Renal cortical epithelial cell (primary cell): ENCODE measurements at regions not wholly inside any gene's neighbourhood (a gene's known extent, or its start where the extent isn't known, plus 50 kb on each side); places are given as distances from the start of the nearest gene placed in this dataset.
"Not testable (repeated sequence)": the region's sequence is repeated elsewhere in the genome, so short reads cannot be mapped to it uniquely, and the experiment has no call there.

Source experiments
- DNase-seq: peaks from one replicate; pipeline ENCODE4 v3.0.0-alpha.2; 2011; ENCODE audit warnings: low read depth

DNA sequence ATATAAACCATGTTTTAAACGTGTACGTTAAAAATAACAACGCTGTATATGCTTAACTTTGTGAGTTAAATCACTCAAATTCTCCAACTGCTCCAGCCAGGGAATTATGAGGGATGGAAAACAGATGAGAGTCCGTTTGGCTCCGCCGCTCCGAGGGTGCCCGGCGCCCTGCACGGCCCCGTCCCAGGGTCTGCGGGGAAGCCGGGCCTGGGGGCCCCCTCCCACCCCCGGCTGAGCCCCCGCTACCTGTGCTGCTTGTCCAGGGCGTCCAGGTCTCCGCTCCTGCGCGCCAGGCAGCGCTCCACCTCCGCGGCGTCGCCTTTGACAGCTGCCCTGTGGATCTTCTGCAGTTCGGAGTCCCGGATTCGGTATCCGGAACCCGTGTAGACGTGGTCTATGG, 415.5 kb downstream of the FOXD4L4 start:
- DNase-seq: not testable (repeated sequence)

DNA sequence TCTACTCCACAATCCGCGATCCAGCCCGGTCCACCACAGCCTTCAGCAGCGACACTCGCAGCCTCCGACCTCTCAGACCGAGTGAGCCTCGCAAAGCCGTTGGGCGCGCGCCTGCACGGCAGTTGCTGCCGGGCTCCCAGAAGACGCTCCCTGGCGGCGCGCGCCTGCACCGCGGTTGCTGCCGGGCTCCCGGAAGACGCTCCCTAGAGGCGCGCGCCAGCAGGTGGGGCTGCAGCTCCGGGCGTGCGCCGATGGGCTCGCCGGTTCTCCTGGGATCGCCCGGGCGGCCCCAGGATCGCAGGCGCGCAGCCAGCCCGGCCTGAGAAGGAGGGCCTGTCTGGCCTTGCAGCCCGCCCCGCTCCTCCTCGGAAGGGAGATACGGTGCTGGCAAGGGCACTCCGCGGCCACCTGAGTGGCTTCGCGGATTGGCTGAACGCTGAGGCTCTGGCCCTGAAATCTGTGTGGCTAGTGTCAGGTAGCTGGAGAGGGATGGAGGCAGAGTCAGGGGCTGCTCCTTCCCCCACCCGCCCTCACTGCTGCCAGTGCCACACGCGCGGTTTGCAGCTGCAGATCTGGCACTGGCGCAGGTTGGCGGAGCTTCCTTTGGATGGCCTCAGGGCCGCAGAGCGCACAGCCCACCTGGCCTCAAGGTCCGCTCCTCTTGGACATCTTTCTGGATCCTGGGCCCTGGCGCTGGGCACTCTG, 416.2 kb downstream of the FOXD4L4 start:
- DNase-seq: peak; percentile 23

DNA sequence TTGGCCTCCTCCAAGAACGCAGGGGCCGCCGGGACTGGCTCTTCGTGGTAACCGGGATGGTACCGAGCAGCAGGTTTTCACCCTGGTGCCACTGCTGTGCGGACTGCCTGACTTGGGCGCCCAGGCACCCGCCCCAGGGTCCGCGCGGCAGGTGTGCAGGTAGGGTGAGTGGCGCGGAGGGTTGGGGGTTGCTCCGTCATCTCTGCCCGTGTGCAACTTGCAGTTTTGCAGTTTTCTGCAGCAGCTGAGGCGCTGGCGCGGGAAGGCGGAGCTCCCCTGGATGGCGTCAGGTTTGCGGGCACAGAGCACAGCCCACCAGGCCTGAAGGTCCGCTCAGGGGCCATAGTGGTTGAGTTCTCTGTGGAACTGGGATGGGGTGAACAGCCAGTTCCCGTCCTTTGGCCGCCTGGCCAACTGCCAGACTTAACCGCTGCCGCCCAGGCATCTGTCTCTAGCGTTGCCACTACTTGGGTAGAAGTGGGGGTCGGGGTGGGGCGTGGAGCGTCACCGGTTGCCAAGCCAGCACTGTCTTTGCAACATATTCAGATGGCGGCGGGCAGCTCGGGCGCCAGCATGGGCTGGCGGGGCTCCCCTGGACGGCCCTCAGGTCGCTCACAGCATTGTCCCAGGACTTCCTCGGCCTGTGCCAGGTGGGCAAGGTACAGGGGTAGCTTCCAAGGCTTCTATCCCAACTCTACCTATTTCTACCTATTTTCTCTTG, 417.2 kb downstream of the FOXD4L4 start:
- DNase-seq: not testable (repeated sequence)

DNA sequence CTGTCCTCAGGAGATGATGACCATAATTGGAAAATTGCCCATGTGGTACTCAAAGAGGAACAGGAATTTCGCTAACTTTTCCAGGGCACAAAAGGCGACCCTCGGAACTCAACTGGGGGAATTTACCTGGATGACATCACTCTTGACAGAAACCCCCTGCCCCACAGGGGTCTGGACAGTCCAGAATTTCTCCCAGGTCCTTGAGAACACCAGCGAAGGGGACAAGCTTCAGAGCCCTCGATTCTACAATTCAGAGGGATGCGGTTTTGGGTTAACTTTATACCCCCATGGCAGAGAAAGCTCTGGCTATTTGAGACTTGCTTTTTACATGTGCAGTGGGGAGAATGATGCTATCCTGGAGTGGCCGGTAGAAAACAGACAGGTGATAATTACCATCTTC, 445.4 kb downstream of the FOXD4L4 start:
- DNase-seq: not testable (repeated sequence)

DNA sequence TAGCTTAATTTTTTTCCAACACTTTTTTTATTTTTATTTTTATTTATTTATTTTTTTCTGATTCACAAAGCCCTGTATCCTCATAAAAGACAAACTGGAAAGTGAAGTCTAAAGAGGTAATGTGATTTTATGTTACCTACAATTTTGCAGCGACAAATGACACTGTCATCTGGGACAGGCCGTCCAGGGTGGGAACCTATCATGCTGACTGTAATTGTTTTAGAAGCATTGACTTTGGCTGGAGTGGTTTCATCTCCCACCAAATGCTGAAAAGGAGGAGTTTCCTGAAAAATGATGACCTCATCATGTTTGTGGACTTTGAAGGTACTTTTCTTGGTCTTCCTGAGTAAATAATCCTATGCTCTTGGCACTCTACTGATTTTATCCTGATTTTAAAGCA, 446.7 kb downstream of the FOXD4L4 start:
- not testable (repeated sequence) for DNase-seq

DNA sequence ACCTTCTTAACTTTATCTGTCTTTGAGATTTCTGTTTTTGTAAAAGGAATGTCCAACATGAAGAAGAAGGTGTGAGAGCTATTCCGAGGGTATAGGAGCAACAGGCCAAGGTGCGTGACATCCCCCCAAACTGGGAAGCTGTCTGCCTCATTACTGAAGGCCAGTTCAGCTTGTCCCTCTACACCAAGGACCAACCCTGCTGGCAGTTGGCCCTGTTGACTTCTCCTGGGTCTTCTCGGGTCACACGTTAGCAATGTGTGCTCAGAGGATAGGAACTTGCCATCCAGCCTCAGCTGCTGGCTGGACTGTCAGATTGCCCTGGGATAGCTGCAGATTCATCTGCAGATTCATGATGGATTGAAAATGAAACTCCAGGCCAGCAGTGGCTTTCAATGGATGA, 460.3 kb downstream of the FOXD4L4 start:
- DNase-seq: not testable (repeated sequence)

DNA sequence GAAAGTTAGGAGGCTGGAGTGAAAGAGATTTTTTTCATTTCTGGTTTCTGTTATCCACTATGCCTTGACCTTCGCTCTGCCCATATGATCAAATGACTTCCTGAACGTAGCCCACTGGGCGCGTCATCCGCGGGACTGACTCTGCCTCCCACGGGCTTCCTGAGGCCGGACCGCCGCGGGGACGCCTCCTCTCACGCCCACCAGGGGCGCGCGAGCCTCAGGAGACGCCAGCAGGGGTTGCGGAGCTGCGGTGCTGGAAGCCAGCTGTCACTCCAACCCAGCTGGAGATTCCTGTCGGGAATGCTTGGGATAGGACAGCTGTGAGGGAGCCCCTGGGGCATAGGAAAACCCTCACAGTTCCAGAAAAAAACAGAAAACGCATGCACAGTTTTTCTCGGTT, 461.5 kb downstream of the FOXD4L4 start:
- not testable (repeated sequence) for DNase-seq

DNA sequence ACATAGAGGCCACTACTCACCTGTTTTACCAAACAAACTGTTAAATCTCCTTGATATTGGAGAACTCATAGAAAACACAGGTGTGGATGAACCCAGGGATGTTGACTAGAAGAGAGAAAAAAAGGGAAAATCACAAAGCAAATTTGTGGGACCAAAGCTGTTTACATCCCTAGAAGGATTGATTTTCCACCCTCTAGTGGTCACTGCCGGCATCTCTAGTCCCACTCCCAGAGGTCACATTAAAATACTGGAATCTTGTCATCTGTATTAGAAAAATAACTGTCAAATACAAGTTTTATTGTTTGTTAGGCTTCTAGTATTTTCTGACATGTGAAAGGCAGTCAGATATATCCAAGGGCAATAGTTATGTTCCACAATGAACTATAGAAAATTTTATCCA, 469.7 kb downstream of the FOXD4L4 start:
- DNase-seq: not testable (repeated sequence)

DNA sequence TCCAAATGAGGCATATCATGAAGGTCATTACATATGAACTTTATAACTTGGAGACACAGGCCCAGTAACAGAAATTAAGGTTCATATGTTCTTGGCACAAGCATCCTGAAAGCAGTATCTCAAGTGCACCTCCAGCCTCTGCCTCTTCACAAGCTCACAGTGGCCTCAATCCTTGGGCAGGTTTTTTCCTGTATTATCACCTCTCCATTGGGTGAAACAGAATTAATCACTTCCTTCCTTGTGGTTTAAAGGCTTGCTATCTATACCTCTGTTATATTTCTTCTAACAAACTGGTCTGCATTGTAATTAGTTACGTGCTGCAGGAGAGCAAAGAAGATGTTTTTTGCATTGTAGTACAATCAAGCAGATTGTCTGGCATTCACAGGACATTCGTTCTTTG, 471.0 kb downstream of the FOXD4L4 start:
- not testable (repeated sequence) for DNase-seq

DNA sequence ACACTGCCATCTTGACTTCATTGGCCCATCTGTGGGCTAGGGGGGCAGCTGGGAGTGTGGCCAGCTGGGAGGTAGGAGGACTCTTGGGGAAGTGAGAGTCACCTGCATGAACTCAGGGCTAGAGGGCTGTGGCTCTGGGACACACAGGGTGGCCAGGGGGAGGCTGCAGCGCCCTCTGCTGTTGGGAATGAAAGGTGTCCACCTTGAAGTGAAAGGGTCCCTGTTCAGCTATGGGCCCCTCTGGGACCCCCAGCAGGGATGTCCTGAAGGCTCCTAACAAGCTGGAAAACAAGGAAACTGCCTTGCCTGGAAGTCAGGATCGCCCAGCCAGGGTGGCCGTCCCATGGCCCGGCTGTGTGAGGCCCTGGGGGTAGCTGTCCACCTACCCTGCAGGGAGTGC, 507.8 kb downstream of the FOXD4L4 start:
- not testable (repeated sequence) for DNase-seq

DNA sequence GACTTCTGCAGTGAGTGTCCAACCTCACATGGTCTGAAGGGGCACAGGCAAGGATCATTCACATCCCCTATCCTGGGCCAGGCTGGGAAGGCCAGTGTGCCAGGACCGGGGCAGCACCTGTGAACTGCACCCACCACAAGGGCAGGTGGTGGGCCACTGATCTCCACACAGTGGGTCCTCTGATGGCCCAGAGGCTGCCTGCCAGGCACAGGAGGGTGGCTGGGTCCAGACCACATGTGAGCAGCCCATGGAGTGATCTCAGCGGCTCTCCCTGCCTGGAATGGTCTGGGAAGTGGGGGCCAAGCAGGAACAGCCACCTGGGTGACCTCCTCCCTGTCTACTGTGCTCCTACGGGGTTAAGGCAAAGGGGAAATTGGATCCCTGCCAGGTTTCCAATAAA, 508.5 kb downstream of the FOXD4L4 start:
- DNase-seq: not testable (repeated sequence)

DNA sequence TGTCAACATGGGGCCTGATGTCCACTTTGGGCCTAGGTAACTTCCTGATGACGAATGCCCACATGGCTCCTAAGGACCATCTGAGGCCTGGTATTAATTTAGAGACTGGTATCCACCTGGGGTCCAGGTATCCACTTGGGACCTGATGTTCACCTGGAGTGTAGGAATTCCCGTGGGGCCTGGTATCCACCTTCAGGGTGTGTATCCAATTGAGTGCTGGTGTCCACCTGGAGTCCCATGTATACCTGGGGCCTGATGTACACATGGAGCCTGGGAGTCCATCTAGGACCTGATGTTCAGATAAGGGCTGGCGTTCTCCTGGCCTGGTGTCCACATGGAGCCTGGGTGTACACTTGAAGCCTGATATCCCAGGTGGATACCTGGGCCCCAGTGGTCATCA, 520.6 kb downstream of the FOXD4L4 start:
- not testable (repeated sequence) for DNase-seq

DNA sequence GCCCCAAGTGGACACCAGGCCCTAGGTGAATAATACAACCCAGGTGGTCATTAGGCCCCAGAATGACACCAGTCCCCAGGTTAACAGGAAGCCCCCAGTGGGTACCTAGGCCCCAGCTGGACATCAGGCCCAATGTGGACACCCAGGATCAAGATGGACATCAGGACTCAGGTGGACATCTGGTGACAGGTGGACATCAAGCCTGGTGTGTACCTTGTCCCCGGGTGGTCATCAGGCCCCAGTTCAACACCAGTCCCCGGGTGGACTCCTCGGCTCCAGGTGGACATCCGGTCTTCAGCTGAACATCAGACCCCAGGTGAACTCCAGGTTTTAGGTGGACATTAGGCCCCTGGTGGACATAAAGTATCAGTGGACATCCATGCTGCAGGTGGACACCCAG, 524.6 kb downstream of the FOXD4L4 start:
- not testable (repeated sequence) for DNase-seq

DNA sequence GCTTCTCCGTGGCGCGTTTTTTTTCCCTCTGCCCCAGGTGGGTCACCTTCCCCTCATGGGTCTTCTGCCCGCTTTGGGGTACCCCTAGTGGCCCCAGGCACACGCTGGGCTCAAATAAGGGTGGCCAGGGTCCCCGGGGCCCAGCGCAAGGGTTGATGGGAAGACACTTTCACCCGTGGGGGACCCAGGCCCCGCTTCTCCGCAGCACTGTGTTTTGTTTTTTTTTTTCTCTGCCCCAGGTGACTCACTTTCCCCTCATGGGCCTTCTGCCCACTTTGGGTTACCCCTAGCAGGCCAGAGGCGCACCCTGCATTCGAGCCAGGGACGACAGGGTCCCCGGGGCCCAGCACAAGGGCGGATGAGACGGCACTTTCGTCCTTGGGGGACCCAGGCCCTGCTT, 526.7 kb downstream of the FOXD4L4 start:
- not testable (repeated sequence) for DNase-seq

DNA sequence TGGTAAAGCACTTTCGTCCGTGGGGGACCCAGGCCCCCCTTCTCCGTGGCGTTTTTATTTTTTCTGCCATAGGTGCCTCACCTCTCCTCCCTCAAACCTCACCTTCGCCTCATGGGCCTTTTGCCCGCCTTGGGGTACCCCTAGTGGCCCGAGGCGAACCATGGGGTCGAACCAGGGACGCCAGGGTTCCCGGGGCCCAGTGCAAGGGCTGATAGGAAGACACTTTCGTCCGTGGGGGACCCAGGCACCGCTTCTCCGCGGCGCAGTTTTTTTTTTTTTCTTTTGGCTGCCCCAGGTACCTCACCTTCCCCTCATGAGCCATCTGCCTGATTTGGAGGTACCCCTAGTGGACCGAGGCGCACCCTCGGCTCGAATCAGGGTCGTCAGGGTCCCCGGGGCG, 527.8 kb downstream of the FOXD4L4 start:
- not testable (repeated sequence) for DNase-seq

DNA sequence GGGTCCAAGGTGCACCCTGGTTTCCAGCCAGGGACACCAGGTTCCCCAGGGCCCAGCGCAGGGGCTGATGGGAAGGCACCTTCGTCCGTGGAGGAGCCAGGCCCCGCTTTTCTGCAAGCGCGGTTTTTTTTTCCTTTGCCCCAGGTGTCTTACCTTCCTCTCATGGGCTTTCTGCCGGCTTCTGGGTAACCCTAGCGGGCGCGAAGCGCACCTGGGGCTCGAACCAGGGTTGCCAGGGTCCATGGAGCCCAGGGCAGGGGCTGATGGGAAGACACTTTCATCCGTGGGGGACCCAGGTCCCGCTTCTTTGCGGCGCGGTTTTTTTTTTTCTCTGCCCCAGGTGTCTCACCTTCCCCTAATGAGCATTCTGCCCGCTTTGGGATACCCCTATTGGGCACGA, 529.3 kb downstream of the FOXD4L4 start:
- not testable (repeated sequence) for DNase-seq

DNA sequence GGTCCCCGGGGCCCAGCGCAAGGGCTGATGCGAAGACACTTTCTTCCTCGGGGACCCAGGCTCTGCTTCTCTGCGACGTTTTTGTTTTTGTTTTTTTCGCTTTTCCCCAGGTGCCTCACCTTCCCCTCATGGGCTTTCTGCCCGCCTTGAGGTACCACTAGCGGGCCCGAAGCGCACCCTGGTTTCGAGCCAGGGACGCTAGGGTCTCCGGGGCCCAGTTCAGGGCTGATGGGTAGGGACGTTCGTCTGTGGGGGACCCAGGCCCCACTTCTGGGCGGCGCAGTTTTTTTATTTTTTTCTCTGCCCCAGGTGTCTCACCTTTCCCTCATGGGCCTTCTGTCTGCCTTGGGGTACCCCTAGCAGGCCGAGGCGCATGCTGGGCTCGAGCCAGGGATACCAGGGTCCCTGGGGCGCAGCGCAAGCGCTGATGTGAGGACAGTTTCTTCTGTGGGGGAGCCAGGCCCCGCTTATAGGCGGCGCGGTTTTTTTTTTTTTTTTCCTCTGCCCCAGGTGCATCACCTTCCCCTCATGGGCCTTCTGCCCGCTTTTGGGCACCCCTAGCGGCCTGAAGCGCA, 530.0 kb downstream of the FOXD4L4 start:
- not testable (repeated sequence) for DNase-seq

DNA sequence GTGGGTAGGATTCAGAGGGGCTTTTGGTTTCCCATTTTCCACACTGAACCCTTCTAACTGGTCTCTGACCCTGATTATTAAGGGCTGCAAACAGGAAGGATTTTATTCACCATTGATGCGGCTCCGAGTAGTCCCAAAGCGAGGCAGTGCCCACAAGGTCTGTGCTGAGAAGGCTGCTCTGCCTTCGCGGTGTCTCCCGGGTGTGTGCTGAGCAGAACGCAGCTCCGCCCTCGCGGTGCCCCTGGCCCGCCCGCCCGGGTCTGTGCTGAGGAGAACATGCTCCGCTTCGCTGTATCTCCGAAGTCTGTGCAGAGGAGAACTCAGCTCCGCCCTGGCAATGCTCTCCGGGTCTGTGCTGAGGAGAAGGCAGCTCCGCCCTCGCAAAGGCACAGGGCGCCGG, 530.7 kb downstream of the FOXD4L4 start:
- DNase-seq: not testable (repeated sequence)

DNA sequence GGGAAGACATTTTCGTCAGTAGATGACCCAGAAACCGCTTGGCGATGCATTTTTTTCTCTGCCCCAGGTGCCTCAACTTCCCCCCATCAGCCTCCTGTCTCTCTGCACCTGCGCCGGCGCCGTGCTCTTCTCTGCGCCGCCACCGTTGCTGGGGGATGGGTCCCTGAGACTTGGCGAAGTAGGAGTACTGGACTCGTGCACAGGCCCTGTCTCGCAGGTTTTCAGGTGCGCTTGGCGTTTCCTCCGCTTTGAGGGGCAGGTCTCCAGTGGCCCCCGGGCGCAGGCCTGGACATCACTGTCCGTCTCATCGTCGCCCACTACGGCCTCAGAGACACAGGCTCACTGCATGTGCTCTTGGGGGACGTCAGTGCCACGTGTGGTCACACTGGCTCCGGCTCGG, 532.1 kb downstream of the FOXD4L4 start:
- DNase-seq: not testable (repeated sequence)

DNA sequence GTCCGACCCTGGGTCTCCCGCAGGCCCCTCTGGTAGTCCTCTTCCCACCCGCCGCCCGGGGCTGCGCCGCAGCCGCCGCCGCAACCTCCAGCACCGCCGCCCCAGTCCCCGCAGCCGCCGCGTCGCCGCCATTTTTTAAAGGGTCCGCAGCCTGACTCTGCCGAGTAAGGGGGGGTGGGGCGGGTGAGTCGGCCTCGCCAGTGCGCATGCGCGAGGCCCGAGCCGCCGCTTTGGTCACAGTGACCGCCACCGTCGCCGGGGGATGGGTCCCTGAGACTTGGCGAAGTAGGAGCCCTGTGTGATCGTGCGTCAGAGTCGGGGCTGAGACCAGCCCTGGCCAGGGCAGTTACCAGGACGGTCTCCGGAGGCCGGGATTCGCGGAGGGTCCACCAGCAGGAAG, 532.8 kb downstream of the FOXD4L4 start:
- not testable (repeated sequence) for DNase-seq

DNA sequence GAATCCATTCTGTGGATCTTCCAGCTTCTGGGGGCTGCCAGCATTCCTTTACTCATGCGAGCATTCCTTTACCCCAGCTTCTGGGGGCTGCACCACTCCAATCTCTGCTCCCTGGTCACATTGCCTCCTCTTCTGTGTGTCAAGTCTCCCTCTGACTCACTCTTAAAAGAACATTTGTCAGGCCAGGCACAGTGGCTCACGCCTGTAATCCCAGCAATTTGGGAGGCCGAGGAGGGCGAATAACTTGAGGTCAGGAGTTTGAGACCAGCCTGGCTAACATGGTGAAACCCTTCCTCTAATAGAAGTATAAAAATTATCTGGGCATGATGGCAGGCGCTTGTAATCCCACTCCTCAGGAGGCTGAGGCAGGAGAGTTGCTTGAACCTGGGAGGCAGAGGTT, 541.9 kb downstream of the FOXD4L4 start:
- DNase-seq: not testable (repeated sequence)
